Choroid plexus epithelial cell (primary cell): ENCODE measurements at regions not wholly inside any gene's neighbourhood (a gene's known extent, or its start where the extent isn't known, plus 50 kb on each side); places are given as distances from the start of the nearest gene placed in this dataset.

Source experiments
- DNase-seq: peaks from one replicate; pipeline ENCODE4 v3.0.0-alpha.2; 2010; ENCODE audit warnings: low read depth
- H3K4me3 ChIP-seq: 2 replicates; pipeline ENCODE4 v1.5.1; 2011; ENCODE audit warnings: low read depth, mild to moderate bottlenecking, control low read depth, low read length, moderate library complexity
- TF ChIP-seq, protein P1 (sequence below): conservative IDR thresholded peaks from 2 replicates; pipeline ENCODE4 v1.5.1; 2011; ENCODE audit warnings: low read depth, mild to moderate bottlenecking, control low read depth, inconsistent platforms, low read length, moderate library complexity

GRCh38 chr2:236904389-236905263 lies 181.1 kb upstream of the COPS8 start:
- no peak for DNase-seq
- no peak overlapping the region for H3K4me3 ChIP-seq
- TF ChIP-seq, protein P1, sequence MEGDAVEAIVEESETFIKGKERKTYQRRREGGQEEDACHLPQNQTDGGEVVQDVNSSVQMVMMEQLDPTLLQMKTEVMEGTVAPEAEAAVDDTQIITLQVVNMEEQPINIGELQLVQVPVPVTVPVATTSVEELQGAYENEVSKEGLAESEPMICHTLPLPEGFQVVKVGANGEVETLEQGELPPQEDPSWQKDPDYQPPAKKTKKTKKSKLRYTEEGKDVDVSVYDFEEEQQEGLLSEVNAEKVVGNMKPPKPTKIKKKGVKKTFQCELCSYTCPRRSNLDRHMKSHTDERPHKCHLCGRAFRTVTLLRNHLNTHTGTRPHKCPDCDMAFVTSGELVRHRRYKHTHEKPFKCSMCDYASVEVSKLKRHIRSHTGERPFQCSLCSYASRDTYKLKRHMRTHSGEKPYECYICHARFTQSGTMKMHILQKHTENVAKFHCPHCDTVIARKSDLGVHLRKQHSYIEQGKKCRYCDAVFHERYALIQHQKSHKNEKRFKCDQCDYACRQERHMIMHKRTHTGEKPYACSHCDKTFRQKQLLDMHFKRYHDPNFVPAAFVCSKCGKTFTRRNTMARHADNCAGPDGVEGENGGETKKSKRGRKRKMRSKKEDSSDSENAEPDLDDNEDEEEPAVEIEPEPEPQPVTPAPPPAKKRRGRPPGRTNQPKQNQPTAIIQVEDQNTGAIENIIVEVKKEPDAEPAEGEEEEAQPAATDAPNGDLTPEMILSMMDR = no peak

DNA sequence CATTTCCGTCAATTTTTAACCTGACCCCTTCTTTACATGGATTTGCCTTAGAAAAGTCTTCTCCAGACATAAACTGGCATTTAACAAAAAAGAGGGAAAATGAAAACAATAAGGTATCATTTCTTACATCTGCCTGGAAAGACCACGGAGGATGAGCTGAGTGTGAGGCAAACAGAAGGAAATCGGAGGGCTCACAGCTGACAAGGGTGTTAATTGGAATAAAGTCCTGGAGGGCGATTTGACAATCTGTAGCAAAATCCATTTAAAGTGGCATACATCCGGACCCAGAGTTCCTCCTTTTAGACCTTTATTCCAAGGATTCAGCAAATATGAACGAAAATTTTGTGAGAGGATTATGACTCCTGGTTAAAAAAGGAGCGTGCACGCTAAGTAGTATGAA lies 179.7 kb upstream of the COPS8 start:
- no peak for DNase-seq
- H3K4me3 ChIP-seq = no peak overlapping the region
- TF ChIP-seq, protein P1 = no peak

DNA sequence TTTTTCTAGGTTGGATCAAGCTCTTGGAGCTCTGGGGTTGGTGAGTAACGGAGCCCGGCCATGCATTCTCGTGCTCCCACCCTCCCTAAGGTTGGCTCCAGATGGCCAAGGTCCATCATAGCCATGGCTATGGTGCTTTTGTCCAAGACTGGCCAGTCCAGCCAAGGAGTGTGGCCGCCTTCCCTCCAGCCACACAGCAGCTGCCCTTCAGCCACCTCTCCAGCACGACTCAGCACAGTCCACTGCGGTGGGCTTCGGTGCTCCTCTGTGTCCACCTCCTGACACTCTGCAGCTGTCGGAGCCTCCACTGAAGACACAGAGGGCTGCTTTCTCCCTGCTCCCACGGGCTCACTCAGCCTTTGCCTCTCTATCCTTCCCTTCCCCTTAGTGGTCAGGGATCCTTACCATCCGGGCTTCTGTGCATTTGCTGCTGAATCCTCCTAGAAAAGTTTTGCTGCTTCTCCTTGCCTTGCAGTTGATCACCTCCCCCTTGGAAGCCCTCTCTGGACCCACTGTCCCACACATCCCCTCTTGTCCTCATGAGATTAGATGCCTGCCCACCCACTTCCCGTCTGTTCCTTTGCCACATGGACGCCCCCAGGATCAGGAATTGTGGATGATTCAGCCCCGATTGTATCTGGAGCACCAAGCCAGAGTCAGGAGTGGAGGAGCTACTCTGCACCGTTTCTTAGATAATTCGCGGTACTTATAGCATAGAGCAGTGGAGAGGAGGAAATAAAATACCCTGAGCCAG lies 177.1 kb upstream of the COPS8 start:
- no peak for DNase-seq
- no peak overlapping the region for H3K4me3 ChIP-seq
- TF ChIP-seq, protein P1 = no peak

DNA sequence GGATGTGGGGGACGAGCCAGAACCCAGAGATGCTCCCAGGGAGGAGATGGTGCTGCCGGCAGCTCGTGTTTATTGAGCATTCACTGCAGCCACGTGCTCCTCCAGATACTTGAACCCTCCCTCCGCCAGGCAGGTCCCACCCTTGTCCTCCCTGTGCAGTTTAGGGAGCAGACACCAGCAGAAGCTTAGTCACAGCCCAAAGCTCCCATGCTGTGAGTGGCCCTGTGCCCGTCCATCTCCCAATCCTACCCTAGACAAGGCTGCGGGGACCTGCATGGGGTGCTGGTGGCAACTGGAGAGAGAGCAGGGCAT lies 176.5 kb upstream of the COPS8 start:
- no peak overlapping the region for H3K4me3 ChIP-seq
- TF ChIP-seq, protein P1 = no peak
- DNase-seq = no peak

DNA sequence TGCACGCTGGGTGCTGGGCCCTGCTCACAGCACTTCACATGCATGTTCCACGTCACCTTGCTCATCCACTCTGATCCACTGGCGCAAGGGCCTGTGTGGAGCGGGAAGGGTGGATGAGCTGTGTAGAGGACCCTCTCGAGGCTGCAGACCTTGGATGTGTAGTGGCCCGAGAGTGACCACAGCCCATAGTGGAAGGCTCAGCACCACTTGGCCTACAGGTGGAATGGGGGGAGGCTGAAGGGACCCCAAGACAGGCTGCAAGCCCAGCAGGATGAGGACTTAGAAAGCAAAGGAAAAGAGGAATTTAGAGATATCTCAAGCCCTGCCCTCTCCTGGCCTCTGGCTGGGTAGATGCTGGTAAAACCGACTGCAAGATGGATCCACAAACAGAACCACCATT lies 175.9 kb upstream of the COPS8 start:
- TF ChIP-seq, protein P1 = no peak
- no peak overlapping the region for H3K4me3 ChIP-seq
- no peak for DNase-seq

GRCh38 chr2:236910781-236911495 lies 174.8 kb upstream of the COPS8 start:
- DNase-seq = no peak
- H3K4me3 ChIP-seq = no peak overlapping the region
- TF ChIP-seq, protein P1 = no peak
